ENCODE measurements at regions not wholly inside any gene's neighbourhood (a gene's known extent, or its start where the extent isn't known, plus 50 kb on each side); places are given as distances from the start of the nearest gene placed in this dataset.

DNA sequence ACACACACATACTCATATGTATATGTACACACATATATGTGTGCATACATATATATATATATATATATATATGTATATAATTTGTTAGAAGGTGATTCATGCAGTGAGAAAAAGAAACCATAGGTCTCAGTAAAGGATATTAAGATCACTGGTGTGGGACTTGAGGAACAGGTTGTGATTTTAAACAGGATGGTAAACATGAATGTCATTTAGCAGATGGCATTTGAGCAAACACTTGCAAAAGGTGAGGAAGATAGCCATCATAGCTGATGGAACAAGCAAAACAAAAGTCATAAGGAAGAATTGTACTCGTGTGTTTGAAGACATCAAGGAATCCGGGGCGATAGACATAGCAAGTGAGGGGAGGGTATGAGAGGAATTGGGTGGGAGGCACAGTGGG lies 784.5 kb downstream of the TSN start:
- TF ChIP-seq, protein P1, sequence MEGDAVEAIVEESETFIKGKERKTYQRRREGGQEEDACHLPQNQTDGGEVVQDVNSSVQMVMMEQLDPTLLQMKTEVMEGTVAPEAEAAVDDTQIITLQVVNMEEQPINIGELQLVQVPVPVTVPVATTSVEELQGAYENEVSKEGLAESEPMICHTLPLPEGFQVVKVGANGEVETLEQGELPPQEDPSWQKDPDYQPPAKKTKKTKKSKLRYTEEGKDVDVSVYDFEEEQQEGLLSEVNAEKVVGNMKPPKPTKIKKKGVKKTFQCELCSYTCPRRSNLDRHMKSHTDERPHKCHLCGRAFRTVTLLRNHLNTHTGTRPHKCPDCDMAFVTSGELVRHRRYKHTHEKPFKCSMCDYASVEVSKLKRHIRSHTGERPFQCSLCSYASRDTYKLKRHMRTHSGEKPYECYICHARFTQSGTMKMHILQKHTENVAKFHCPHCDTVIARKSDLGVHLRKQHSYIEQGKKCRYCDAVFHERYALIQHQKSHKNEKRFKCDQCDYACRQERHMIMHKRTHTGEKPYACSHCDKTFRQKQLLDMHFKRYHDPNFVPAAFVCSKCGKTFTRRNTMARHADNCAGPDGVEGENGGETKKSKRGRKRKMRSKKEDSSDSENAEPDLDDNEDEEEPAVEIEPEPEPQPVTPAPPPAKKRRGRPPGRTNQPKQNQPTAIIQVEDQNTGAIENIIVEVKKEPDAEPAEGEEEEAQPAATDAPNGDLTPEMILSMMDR (IDR thresholded peaks at IDR 0.05): no peak
- TF ChIP-seq POLR2A (IDR thresholded peaks at IDR 0.05): no peak

Data from Peyer's patch (tissue), 4 donors.